GM21737 (cell line): ENCODE measurements at regions not wholly inside any gene's neighbourhood (a gene's known extent, or its start where the extent isn't known, plus 50 kb on each side); places are given as distances from the start of the nearest gene placed in this dataset.
"Not testable (repeated sequence)": the region's sequence is repeated elsewhere in the genome, so short reads cannot be mapped to it uniquely, and the experiment has no call there.

ENCODE experiments used
- ATAC-seq: cut with Tn5 transposase; IDR thresholded peaks from one replicate; pipeline ENCODE4 v1.9.1; 2021; ENCODE audit warnings: mild to moderate bottlenecking, moderate library complexity; ENCODE audit not compliant: unreplicated experiment

GRCh38 chr9:26669701-26670670 is 222.6 kb downstream of the CAAP1 start:
- no peak for ATAC-seq

DNA sequence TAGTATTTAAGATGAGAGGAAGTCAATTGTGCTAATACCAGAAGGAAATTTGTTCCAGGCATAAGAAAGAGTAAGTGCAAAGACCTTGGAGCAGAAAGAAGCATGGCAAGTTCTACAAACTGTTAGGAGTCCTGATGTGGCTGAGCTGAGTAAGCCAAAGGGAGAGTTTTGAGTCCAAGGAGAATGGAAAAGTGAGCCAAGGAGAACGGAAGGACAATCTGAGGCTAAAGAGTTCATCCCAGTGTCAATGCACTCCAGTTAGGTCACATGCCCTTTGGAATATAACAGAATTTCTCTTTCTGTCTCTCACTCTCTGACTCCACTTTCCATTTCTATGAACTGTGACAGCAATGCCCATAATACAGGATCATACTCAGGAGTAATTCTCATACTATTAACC is 224.7 kb downstream of the CAAP1 start:
- ATAC-seq = no peak

GRCh38 chr9:26665666-26666065 is 226.9 kb downstream of the CAAP1 start:
- no peak for ATAC-seq

DNA sequence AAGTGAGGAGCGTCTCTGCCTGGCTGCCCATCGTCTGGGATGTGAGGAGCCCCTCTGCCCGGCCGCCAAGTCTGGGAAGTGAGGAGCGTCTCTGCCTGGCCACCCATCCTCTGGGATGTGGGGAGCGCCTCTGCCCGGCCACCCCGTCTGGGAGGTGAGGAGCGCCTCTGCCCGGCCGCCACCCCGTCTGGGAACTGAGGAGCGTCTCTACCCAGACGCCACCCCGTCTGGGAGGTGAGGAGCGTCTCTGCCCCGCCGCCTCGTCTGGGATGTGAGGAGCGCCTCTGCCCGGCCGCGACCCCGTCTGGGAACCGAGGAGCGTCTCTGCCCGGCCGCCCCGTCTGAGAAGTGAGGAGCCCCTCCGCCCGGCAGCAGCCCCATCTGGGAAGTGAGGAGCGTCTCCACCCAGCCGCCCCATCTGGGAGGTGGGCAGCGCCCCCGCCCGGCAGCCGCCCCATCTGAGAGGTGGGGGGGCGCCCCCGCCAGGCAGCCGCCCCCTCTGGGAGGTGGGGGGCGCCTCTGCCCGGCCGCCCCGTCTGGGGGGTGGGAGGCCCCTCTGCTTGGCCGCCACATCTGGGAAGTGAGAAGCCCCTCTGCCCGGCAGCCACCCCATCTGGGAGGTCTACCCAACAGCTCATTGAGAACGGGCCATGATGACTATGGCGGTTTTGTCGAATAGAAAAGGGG is 228.4 kb downstream of the CAAP1 start:
- ATAC-seq = not testable (repeated sequence)

GRCh38 chr9:26662476-26662875 is 230.1 kb downstream of the CAAP1 start:
- no peak for ATAC-seq

DNA sequence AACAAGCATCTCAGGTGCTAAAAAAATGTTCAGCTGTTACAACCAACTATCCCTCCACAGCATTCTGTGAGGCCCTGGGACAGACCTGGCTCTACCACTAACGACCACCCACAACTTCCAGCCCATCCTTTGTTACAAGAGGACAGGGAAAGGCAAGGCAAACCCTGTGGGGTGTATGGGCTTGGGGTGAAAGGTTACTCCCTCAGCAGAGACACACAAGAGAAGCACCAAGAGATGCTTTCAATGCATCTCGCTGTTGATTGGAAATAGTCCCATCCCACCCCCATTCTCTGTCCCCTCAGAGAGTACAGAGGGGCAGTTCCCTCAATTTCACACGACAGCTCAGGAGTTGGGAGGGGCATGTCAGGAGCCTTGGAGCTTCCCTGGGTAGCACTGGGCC is 234.1 kb downstream of the CAAP1 start:
- ATAC-seq = no peak

GRCh38 chr9:26657958-26658357 is 234.6 kb downstream of the CAAP1 start:
- ATAC-seq = no peak

- no peak for ATAC-seq
Observed at GRCh38 chr9:26656003-26656870, 236.4 kb downstream of the CAAP1 start.

DNA sequence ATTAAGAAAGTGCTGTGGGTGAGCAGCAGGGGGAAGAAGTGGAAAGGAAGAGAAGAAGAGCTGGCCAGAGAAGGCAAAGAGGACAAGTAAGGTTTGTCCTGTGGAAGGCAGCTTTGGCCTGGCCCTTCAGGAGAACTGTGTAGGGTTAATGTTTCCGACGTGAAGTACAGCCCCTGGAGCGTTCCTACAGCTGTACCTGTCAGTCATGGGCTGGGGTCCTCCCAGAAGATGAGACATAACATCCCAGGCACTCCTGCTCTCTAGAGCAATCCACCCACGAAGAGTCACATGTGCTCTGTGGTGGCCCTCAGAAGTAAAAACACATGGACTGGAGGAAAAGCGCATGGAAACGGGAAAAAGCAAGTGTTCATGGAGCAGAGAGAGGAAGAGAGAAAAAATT is 237.4 kb downstream of the CAAP1 start:
- ATAC-seq = no peak

DNA sequence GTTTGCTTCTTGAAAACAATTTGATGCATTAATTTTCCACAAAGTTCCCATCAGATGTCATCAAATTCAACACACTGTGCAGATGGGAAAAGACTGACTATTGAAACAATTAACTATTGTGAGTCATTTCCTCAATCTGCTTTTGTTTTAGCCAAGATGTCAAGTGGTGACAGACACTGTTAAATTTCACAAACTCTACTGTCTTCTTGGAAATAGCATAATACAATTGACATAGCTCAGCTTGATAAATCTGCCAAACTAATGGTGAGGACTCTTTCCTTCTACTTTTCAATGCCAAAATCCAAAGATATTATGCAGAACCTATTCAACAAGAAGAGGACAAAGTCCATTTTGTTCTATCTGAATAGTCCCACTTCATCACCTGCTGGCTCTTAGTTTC is 242.3 kb downstream of the CAAP1 start:
- ATAC-seq = no peak

- ATAC-seq = no peak
Observed at GRCh38 chr9:26643826-26644225, 248.8 kb downstream of the CAAP1 start.

DNA sequence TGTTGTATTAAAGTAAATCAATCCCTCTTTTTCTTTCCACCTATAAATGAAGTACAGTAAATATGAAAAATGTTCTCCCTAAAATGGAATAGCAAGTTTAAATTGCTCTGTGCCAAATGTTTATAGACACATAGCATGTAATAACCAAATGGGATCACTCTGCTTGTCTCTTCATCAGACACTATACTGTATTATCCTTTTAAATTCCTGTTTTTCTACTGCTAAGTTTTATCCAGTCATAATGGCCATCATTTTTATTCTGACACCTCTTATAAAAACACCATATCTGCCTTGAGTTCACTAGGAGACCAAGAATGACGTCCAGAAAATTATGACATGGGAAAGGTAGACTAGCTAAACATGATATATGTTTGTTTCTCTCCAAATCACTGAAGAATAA is 252.8 kb downstream of the CAAP1 start:
- no peak for ATAC-seq

- ATAC-seq = no peak
Observed at GRCh38 chr9:26637101-26637500, 255.5 kb downstream of the CAAP1 start.

DNA sequence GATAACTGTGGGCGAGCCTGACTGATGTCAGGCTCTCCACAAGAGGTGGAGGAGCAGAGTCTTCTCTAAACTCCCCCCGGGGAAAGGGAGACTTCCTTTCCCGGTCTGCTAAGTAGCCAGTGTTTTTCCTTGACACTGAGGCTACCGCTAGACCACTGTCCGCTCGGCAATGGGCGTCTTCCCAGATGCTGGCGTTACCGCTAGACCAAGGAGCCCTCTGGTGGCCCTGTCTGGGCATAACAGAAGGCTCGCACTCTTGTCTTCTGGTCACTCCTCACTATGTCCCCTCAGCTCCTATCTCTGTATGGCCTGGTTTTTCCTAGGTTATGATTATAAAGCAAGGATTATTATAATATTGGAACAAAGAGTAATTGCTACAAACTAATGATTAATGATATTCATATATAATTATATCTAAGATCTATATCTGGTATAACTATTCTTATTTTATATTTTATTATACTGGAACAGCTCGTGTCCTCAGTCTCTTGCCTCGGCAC is 278.7 kb downstream of the CAAP1 start:
- not testable (repeated sequence) for ATAC-seq

DNA sequence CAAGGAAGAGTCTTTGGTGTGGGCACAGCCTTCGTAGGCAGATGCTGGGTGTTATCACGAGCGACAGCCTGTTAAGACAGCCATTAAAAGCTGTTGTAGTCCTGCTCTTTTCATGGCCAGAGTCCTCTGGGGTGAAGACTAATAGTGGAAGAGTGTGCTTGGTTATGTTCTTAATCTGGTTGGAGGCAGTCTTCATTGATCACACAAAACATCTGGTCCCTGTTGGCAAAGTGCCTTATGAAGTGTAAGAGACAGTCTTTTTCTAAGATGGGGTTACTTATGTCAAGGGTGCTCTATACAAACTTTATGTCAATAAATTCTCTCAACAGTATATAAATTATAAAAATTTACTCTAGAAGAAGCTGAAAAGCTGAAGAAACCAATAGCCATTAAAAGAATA is 280.4 kb downstream of the CAAP1 start:
- no peak for ATAC-seq

DNA sequence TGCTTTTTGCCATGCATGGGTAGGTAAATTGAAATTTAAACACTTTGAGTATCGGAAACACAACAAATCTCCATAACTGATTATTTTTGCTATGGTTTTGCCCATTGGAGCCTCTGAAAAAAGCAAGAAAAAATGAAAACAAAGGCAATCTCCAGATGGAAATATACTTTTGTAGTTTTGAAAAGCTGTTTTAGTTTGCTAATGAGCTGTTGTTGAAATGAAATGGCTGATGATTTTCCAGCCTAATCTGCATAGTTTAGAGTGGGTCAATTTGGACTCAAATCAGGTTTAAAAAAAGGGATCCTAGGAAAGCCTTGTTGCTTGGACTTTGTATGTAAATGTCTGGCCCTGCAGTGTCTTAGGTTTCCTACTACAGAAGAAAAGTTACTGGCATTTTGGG is 285.8 kb downstream of the CAAP1 start:
- ATAC-seq = no peak

GRCh38 chr9:26605367-26605766 is 287.2 kb downstream of the CAAP1 start:
- no peak for ATAC-seq

DNA sequence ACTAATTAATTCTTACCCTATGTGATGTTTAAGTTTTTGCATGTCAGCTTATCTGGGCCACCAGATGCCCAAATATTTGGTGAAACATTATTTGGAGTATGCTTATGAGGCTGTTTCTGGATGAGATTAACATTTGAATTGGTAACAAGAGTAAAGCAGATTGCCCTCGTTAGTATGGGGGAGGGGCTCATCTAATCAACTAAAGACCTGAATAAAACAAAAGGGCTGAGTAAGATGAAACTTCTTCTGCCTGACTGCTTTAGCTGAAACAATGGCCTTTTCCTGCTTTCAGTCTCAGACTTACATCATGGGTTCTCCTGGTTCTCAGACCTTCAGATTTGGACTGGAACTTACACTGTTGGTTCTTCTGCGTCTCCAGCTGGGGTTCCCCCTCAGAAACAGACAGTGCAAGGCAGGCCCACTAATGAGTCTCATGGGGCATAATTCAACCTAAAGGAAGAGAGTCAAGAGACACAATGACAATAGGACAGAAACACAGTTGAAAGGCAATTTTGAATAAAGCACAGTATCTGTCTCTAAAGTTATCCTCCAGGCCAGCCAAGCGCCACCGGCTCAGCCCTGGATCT is 288.4 kb downstream of the CAAP1 start:
- no peak for ATAC-seq

- ATAC-seq = no peak
Observed at GRCh38 chr9:26603617-26604016, 289.0 kb downstream of the CAAP1 start.

DNA sequence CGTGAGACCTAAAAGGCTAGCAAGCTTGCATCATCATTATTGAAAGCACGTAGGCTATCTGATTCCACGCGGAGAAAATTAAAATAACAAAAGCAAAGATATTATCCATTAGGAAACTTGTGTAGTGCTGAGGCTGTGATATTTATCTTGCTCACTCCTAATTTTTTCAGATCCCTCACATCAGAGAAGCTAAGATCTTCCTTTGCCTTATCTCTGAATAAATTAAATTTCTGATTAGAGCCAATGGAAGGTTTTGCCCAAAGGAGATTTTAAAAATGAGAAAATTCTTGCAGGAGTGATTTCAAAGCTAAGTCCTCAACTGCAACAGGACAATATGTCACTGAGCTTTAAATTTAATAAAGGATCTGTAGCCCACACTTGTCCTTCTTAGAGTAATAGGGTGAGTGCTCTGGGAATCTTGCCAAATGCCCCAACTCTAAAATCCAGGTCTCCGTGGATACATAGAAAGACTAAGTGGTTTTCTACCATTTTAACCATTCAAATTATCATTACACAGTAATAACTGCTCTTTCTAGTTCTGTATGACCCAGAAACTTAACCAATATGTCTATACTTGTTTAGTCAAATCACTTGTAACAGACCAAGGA is 295.0 kb downstream of the CAAP1 start:
- no peak for ATAC-seq
